Panc1 (cell line): ENCODE measurements at regions not wholly inside any gene's neighbourhood (a gene's known extent, or its start where the extent isn't known, plus 50 kb on each side); places are given as distances from the start of the nearest gene placed in this dataset.

Source experiments
- ATAC-seq: fragments of 200-7000 bp; cut with Tn5 transposase; 2 replicates; pipeline ENCODE4 v1.9.1; 2020; ENCODE audit warnings: mild to moderate bottlenecking, moderate library complexity
- BruUV-seq: library from RNA; stranded (reverse); fragments of 400-500 nt; replicated peaks from 2 replicates; lab custom pipeline; 2021; lab: Mats Ljungman, UMichigan
- CTCF ChIA-PET: fragments of 300-600 bp; sonication (Branson Sonifier 250); formaldehyde crosslinking; loops from one replicate; lab custom pipeline; 2022; ENCODE audit warnings: antibody characterized with exemption; lab: Charles Lee
- POLR2A ChIA-PET: fragments of 300-600 bp; sonication (Branson Sonifier 250); formaldehyde crosslinking; loops from one replicate; lab custom pipeline; 2022; ENCODE audit warnings: antibody characterized with exemption; lab: Charles Lee
- DNase-seq: peaks from one replicate; pipeline ENCODE4 v3.0.0-alpha.2; 2010; ENCODE audit warnings: low read depth, low spot score
- H3K27ac ChIP-seq: 2 replicates; pipeline ENCODE4 v1.5.1; 2011; ENCODE audit warnings: mild to moderate bottlenecking, low read length, inconsistent platforms
- H3K27me3 ChIP-seq: fragments of 200-500 bp; sonication (Bioruptor generic); 2 replicates; pipeline ENCODE4 v1.6.0; 2014; ENCODE audit warnings: low read length, inconsistent platforms; ENCODE audit not compliant: control insufficient read depth, insufficient read depth
- H3K36me3 ChIP-seq: fragments of 200-500 bp; sonication (Bioruptor generic); 2 replicates; pipeline ENCODE4 v1.5.1; 2014; ENCODE audit warnings: inconsistent platforms, mild to moderate bottlenecking, low read length, moderate library complexity; ENCODE audit not compliant: control insufficient read depth, insufficient read depth
- H3K4me1 ChIP-seq: 2 replicates; pipeline ENCODE4 v1.5.1; 2011; ENCODE audit warnings: inconsistent platforms, mild to moderate bottlenecking, low read length, moderate library complexity; ENCODE audit not compliant: control insufficient read depth, insufficient read depth
- H3K4me3 ChIP-seq, 2 experiments: 2 replicates each; pipeline ENCODE4 v1.5.1; 2011 to 2012; ENCODE audit warnings: low read depth in 2 of 2, low read length in 2 of 2, mild to moderate bottlenecking in 2 of 2, inconsistent platforms in 1 of 2, moderate library complexity in 1 of 2
- H3K9me3 ChIP-seq: fragments of 200-500 bp; sonication (Bioruptor generic); 2 replicates; pipeline ENCODE4 v1.5.1; 2014; ENCODE audit warnings: low read depth, mild to moderate bottlenecking, inconsistent platforms, low read length, moderate library complexity; ENCODE audit not compliant: control insufficient read depth, insufficient read depth
- CTCF ChIP-seq: fragments of 450-650 bp; IDR thresholded peaks from 2 replicates; pipeline ENCODE4 v1.5.1; 2017; ENCODE audit warnings: mild to moderate bottlenecking
- POLR2AphosphoS5 ChIP-seq: IDR thresholded peaks from 2 replicates; pipeline ENCODE4 v1.6.1; 2012; ENCODE audit warnings: mild to moderate bottlenecking, low read depth, low read length, moderate library complexity
- REST ChIP-seq, 2 experiments: IDR thresholded peaks; 2 replicates each; pipeline ENCODE4 v1.6.1; 2011 to 2012; ENCODE audit warnings: low read depth in 2 of 2, control low read depth in 1 of 2, low read length in 1 of 2, mild to moderate bottlenecking in 1 of 2, moderate library complexity in 1 of 2; ENCODE audit not compliant: insufficient read depth in 1 of 2
- SIN3A ChIP-seq: IDR thresholded peaks from 2 replicates; pipeline ENCODE4 v1.6.1; 2012; ENCODE audit warnings: low read depth, mild to moderate bottlenecking, low read length, moderate library complexity, borderline replicate concordance; ENCODE audit not compliant: insufficient read depth
- TCF7L2 ChIP-seq: IDR thresholded peaks from 2 replicates; pipeline ENCODE4 v1.6.1; 2011; ENCODE audit warnings: mild to moderate bottlenecking, low read depth, low read length, inconsistent platforms
- in situ Hi-C: cut with HindIII; loops from 2 replicates; pipeline ENCODE4 v1.10.0; 2016; ENCODE audit warnings: low sequenced_read_pairs, low pct_unique_long_range_greater_than_20kb
- intact Hi-C: fragments of 100-400 bp; cut with micrococcal nuclease; formaldehyde crosslinking; loops from one replicate; pipeline ENCODE4 v1.10.0; 2022; ENCODE audit not compliant: unreplicated experiment

GRCh38 chr1:181284978-181285377 is 196.5 kb downstream of the IER5 start:
- in situ Hi-C loops = no loop called here
- no peak overlapping the region for H3K4me3 ChIP-seq
- ATAC-seq (no peak), DNase-seq (no peak)
- H3K27me3 ChIP-seq = no peaks in the 10 kb centered on the region
- BruUV-seq = no TSS peak
- H3K4me1 ChIP-seq = no peaks in the 10 kb centered on the region
- no peak overlapping the region for H3K27ac ChIP-seq
- POLR2A ChIA-PET = no interaction called here
- peaks cover 9% of the 10 kb centered on the region for H3K9me3 ChIP-seq
- H3K36me3 ChIP-seq = no peaks in the 10 kb centered on the region
- TF ChIP-seq TCF7L2 (no peak), REST (IDR thresholded peaks at IDR 0.05; ENCODE audit: insufficient read depth in 1 of 2, low read depth in 2 of 2, low read length in 1 of 2) (no peak), SIN3A (no peak), POLR2AphosphoS5 (no peak), CTCF (no peak)
- intact Hi-C loops = no loop called here
- CTCF ChIA-PET = no interaction called here

- DNase-seq = no peak
- intact Hi-C loops = no loop called here
- H3K4me1 ChIP-seq = no peaks in the 10 kb centered on the region
- ATAC-seq = no peak
- POLR2A ChIA-PET = no interaction called here
- H3K27me3 ChIP-seq = peaks cover 2% of the 10 kb centered on the region; the same call in 1 of the 2 replicates
- in situ Hi-C loops = no loop called here
- CTCF ChIA-PET = no interaction called here
- BruUV-seq = no TSS peak
- H3K27ac ChIP-seq = no peak overlapping the region
- no peak overlapping the region for H3K4me3 ChIP-seq
- H3K36me3 ChIP-seq = no peaks in the 10 kb centered on the region
- TF ChIP-seq POLR2AphosphoS5 = no peak
- no peak for TF ChIP-seq SIN3A
- no peak for TF ChIP-seq TCF7L2
- TF ChIP-seq CTCF = no peak
- no peak for TF ChIP-seq REST (IDR thresholded peaks at IDR 0.05; ENCODE audit: insufficient read depth in 1 of 2, low read depth in 2 of 2, low read length in 1 of 2)
- no peaks in the 10 kb centered on the region for H3K9me3 ChIP-seq
These were observed 188.1 kb upstream of the CACNA1E start for GRCh38 chr1:181295217-181295616.
